ENCODE measurements at regions not wholly inside any gene's neighbourhood (a gene's known extent, or its start where the extent isn't known, plus 50 kb on each side); places are given as distances from the start of the nearest gene placed in this dataset.

- in situ Hi-C loops (cut with HindIII; ENCODE audit: low pct_ligation_motif_present, low pct_unique_long_range_greater_than_20kb, low sequenced_read_pairs) = no loop called here
- no peak for DNase-seq
These were observed 93.3 kb upstream of the LINC01488 start for GRCh38 chr11:69388210-69388609.

- DNase-seq = no peak
- in situ Hi-C loops (cut with HindIII; ENCODE audit: low pct_ligation_motif_present, low pct_unique_long_range_greater_than_20kb, low sequenced_read_pairs) = no loop called here
These were observed 92.8 kb upstream of the LINC01488 start for GRCh38 chr11:69388661-69389060.

- no peak for DNase-seq
- in situ Hi-C loops (cut with HindIII; ENCODE audit: low pct_ligation_motif_present, low pct_unique_long_range_greater_than_20kb, low sequenced_read_pairs) = no loop called here
These were observed 90.9 kb upstream of the LINC01488 start for GRCh38 chr11:69390561-69390960.

GRCh38 chr11:69391192-69392103, 90.0 kb upstream of the LINC01488 start:
- DNase-seq = no peak
- in situ Hi-C loops (cut with HindIII; ENCODE audit: low pct_ligation_motif_present, low pct_unique_long_range_greater_than_20kb, low sequenced_read_pairs) = no loop called here

- in situ Hi-C loops (cut with HindIII; ENCODE audit: low pct_ligation_motif_present, low pct_unique_long_range_greater_than_20kb, low sequenced_read_pairs) = no loop called here
- DNase-seq = no peak
These were observed 89.3 kb upstream of the LINC01488 start for GRCh38 chr11:69392104-69392653.

- in situ Hi-C loops (cut with HindIII; ENCODE audit: low pct_ligation_motif_present, low pct_unique_long_range_greater_than_20kb, low sequenced_read_pairs) = no loop called here
- DNase-seq = no peak
These were observed 88.2 kb upstream of the LINC01488 start for GRCh38 chr11:69393178-69393832.

- no peak for DNase-seq
- in situ Hi-C loops (cut with HindIII; ENCODE audit: low pct_ligation_motif_present, low pct_unique_long_range_greater_than_20kb, low sequenced_read_pairs) = no loop called here
These were observed 87.6 kb upstream of the LINC01488 start for GRCh38 chr11:69393865-69394233.

- in situ Hi-C loops (cut with HindIII; ENCODE audit: low pct_ligation_motif_present, low pct_unique_long_range_greater_than_20kb, low sequenced_read_pairs) = no loop called here
- DNase-seq = no peak
These were observed 87.1 kb upstream of the LINC01488 start for GRCh38 chr11:69394234-69394868.

GRCh38 chr11:69394869-69395246, 86.6 kb upstream of the LINC01488 start:
- no peak for DNase-seq
- in situ Hi-C loops (cut with HindIII; ENCODE audit: low pct_ligation_motif_present, low pct_unique_long_range_greater_than_20kb, low sequenced_read_pairs) = no loop called here

GRCh38 chr11:69395287-69395686, 86.2 kb upstream of the LINC01488 start:
- DNase-seq = no peak
- in situ Hi-C loops (cut with HindIII; ENCODE audit: low pct_ligation_motif_present, low pct_unique_long_range_greater_than_20kb, low sequenced_read_pairs) = no loop called here

- in situ Hi-C loops (cut with HindIII; ENCODE audit: low pct_ligation_motif_present, low pct_unique_long_range_greater_than_20kb, low sequenced_read_pairs) = no loop called here
- no peak for DNase-seq
These were observed 85.2 kb upstream of the LINC01488 start for GRCh38 chr11:69396051-69396947.

- in situ Hi-C loops (cut with HindIII; ENCODE audit: low pct_ligation_motif_present, low pct_unique_long_range_greater_than_20kb, low sequenced_read_pairs) = no loop called here
- no peak for DNase-seq
These were observed 84.5 kb upstream of the LINC01488 start for GRCh38 chr11:69396948-69397307.

- no peak for DNase-seq
- in situ Hi-C loops (cut with HindIII; ENCODE audit: low pct_ligation_motif_present, low pct_unique_long_range_greater_than_20kb, low sequenced_read_pairs) = no loop called here
These were observed 83.7 kb upstream of the LINC01488 start for GRCh38 chr11:69397732-69398131.

GRCh38 chr11:69398529-69399492, 82.7 kb upstream of the LINC01488 start:
- in situ Hi-C loops (cut with HindIII; ENCODE audit: low pct_ligation_motif_present, low pct_unique_long_range_greater_than_20kb, low sequenced_read_pairs) = no loop called here
- no peak for DNase-seq

GRCh38 chr11:69400140-69400539, 81.3 kb upstream of the LINC01488 start:
- in situ Hi-C loops (cut with HindIII; ENCODE audit: low pct_ligation_motif_present, low pct_unique_long_range_greater_than_20kb, low sequenced_read_pairs) = no loop called here
- DNase-seq = no peak

GRCh38 chr11:69400771-69401590, 80.5 kb upstream of the LINC01488 start:
- DNase-seq = no peak
- in situ Hi-C loops (cut with HindIII; ENCODE audit: low pct_ligation_motif_present, low pct_unique_long_range_greater_than_20kb, low sequenced_read_pairs) = no loop called here

- in situ Hi-C loops (cut with HindIII; ENCODE audit: low pct_ligation_motif_present, low pct_unique_long_range_greater_than_20kb, low sequenced_read_pairs) = no loop called here
- DNase-seq = no peak
These were observed 79.7 kb upstream of the LINC01488 start for GRCh38 chr11:69401715-69402114.
